ENCODE measurements at regions not wholly inside any gene's neighbourhood (a gene's known extent, or its start where the extent isn't known, plus 50 kb on each side); places are given as distances from the start of the nearest gene placed in this dataset.
A peak's percentile ranks its signal among the peaks of the same experiment; 100 is the strongest.

DNA sequence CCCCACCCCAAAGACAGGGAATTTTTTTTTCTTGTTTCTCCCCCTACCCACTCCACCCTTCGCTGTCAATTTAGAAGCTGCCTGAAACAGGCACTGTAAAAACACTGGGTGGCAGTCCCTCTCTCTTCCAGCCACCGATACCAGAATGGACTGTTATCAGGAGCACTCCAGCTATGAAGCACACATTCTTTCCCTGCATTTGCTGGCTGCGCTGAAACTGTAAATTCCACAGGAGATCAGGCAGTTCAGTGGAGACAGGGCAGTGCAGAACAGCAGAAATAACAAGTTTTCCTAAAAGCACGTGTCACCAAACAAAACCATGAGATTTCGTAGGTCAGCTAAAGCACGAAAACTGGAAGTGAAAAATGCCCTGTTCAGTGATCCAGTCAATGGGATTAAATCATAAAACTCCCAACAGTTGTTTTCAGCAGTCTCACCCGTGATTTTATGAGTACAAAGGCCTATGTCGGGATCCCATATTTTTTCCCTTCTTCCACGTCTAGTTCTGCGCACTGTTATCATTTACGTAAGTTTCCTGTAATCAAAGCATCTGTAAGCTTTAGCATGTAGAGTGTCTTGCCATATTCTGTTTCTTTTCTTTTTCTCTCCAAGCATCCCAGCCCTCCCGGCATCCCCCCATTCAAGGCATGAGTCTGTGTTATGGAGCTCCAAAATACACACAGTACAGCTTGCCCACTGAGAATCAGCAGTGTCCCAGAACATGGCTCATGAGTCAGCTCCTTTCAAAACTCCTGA is 359.9 kb upstream of the EPHA7 start:
- ChIA-PET POLR2A (no interaction called here), CTCF (ENCODE audit: low intra/inter-chr PET ratio, low total read pairs) (no interaction called here)
- Histone ChIP-seq H4K20me1 (ENCODE audit: insufficient read depth, low read length) (no peaks in the 10 kb centered on the region), H3K36me3 (replicated peaks in 1 of 2; ENCODE audit: control insufficient read depth in 1 of 2, insufficient read depth in 2 of 2, low read length in 2 of 2) (no peaks in the 10 kb centered on the region), H3K27ac (ENCODE audit: extremely low read length, insufficient read depth, low read length) (no peak overlapping the region), H3K79me2 (ENCODE audit: insufficient read depth, low read length) (no peaks in the 10 kb centered on the region), H2AFZ (ENCODE audit: low read length) (no peak overlapping the region), H3K4me2 (ENCODE audit: low read depth, low read length) (no peak overlapping the region), H3K27me3 (ENCODE audit: control insufficient read depth in 1 of 2, insufficient read depth in 2 of 2, low read length in 2 of 2) (no peaks in the 10 kb centered on the region), H3K9me3 (ENCODE audit: low read length) (no peaks in the 10 kb centered on the region), H3K9ac (ENCODE audit: insufficient read depth, low read depth, low read length) (no peak overlapping the region), H3K4me1 (ENCODE audit: insufficient read depth, low read length) (no peaks in the 10 kb centered on the region), H3K4me3 (replicated peaks in 1 of 3; ENCODE audit: insufficient read depth in 1 of 3, low read depth in 2 of 3, low read length in 3 of 3) (no peak overlapping the region)
- no TSS peak for BruUV-seq (replicated peaks)
- 22% methylated on average over 12 of the region's 12 CpGs for WGBS (ENCODE audit: low lambda C conversion rate)
- in situ Hi-C loops (cut with HindIII; ENCODE audit: extremely low pct_ligation_motif_present, low pct_unique_long_range_greater_than_20kb) = no loop called here
- FAIRE-seq (no peak), DNase-seq (ENCODE audit: low spot score) (no peak), ATAC-seq (peak; percentile 35; the same call in 1 of the 3 replicates)
- TF ChIP-seq, protein P1, sequence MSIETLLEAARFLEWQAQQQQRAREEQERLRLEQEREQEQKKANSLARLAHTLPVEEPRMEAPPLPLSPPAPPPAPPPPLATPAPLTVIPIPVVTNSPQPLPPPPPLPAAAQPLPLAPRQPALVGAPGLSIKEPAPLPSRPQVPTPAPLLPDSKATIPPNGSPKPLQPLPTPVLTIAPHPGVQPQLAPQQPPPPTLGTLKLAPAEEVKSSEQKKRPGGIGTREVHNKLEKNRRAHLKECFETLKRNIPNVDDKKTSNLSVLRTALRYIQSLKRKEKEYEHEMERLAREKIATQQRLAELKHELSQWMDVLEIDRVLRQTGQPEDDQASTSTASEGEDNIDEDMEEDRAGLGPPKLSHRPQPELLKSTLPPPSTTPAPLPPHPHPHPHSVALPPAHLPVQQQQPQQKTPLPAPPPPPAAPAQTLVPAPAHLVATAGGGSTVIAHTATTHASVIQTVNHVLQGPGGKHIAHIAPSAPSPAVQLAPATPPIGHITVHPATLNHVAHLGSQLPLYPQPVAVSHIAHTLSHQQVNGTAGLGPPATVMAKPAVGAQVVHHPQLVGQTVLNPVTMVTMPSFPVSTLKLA (IDR thresholded peaks at IDR 0.05) = peak; percentile 74
- no peak for TF ChIP-seq AHR (CRISPR knock-in tag; IDR thresholded peaks at IDR 0.05)
- intact Hi-C loops (cut with micrococcal nuclease; ENCODE audit: unreplicated experiment) = no loop called here

DNA sequence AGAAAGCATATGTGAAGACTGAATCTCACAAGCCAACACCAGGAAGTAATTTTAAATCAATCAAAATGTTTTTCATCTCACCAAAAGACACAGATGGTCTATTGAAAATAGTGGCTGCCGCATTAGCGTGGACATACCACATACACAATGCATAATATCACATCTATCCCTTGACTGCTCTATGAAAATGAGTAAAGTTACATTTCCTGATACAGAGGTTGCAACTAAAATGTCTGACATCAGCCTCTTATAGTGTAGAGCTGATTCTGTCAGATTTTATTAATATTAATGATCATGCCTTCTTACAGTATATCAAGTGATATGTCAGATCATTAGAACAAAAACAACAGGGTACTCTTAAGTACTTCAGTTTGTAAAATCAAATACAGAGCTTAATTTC is 339.8 kb upstream of the EPHA7 start:
- DNase-seq (ENCODE audit: low spot score) = no peak
- ChIA-PET POLR2A (no interaction called here), CTCF (ENCODE audit: low intra/inter-chr PET ratio, low total read pairs) (no interaction called here)
- no peak overlapping the region for H3K27ac ChIP-seq (ENCODE audit: extremely low read length, insufficient read depth, low read length)
- H4K20me1 ChIP-seq (ENCODE audit: insufficient read depth, low read length) = no peaks in the 10 kb centered on the region
- no peak overlapping the region for H3K4me3 ChIP-seq (replicated peaks in 1 of 3; ENCODE audit: insufficient read depth in 1 of 3, low read depth in 2 of 3, low read length in 3 of 3)
- no peaks in the 10 kb centered on the region for H3K36me3 ChIP-seq (replicated peaks in 1 of 2; ENCODE audit: control insufficient read depth in 1 of 2, insufficient read depth in 2 of 2, low read length in 2 of 2)
- intact Hi-C loops (cut with micrococcal nuclease; ENCODE audit: unreplicated experiment) = no loop called here
- H3K4me2 ChIP-seq (ENCODE audit: low read depth, low read length) = no peak overlapping the region
- BruUV-seq (replicated peaks) = no TSS peak
- H3K9me3 ChIP-seq (ENCODE audit: low read length) = no peaks in the 10 kb centered on the region
- H3K27me3 ChIP-seq (ENCODE audit: control insufficient read depth in 1 of 2, insufficient read depth in 2 of 2, low read length in 2 of 2) = no peaks in the 10 kb centered on the region
- H3K9ac ChIP-seq (ENCODE audit: insufficient read depth, low read depth, low read length) = no peak overlapping the region
- 2% methylated on average over 2 of the region's 2 CpGs for WGBS (ENCODE audit: low lambda C conversion rate)
- H3K4me1 ChIP-seq (ENCODE audit: insufficient read depth, low read length) = no peaks in the 10 kb centered on the region
- in situ Hi-C loops (cut with HindIII; ENCODE audit: extremely low pct_ligation_motif_present, low pct_unique_long_range_greater_than_20kb) = no loop called here
- H3K79me2 ChIP-seq (ENCODE audit: insufficient read depth, low read length) = no peaks in the 10 kb centered on the region
- no peak overlapping the region for H2AFZ ChIP-seq (ENCODE audit: low read length)
- FAIRE-seq = no peak
- ATAC-seq = no peak
- TF ChIP-seq ELF3 (CRISPR knock-in tag; IDR thresholded peaks at IDR 0.05) (no peak), ZFP36 (IDR thresholded peaks at IDR 0.05; ENCODE audit: borderline replicate concordance, low read depth, low read length, partially characterized antibody) (no peak), ELK4 (CRISPR knock-in tag; IDR thresholded peaks at IDR 0.05; ENCODE audit: borderline replicate concordance) (no peak), PHF5A (CRISPR knock-in tag; IDR thresholded peaks at IDR 0.05; ENCODE audit: low read depth, unreplicated experiment) (no peak), ZNF644 (CRISPR knock-in tag; IDR thresholded peaks at IDR 0.05; ENCODE audit: low read depth) (no peak), FOXP1 (IDR thresholded peaks at IDR 0.05) (no peak), FOXP1 (CRISPR knock-in tag; IDR thresholded peaks at IDR 0.05) (no peak), CAMTA2 (CRISPR knock-in tag; IDR thresholded peaks at IDR 0.05; ENCODE audit: borderline replicate concordance) (no peak), HINFP (CRISPR knock-in tag; IDR thresholded peaks at IDR 0.05; ENCODE audit: low read depth) (no peak), ZNF331 (CRISPR knock-in tag; IDR thresholded peaks at IDR 0.05) (no peak), MED8 (CRISPR knock-in tag; IDR thresholded peaks at IDR 0.05; ENCODE audit: insufficient replicate concordance) (no peak), ZNF260 (CRISPR knock-in tag; IDR thresholded peaks at IDR 0.05; ENCODE audit: borderline replicate concordance, low read depth) (no peak), MYNN (CRISPR knock-in tag; IDR thresholded peaks at IDR 0.05; ENCODE audit: low read depth) (no peak), IRF2 (CRISPR knock-in tag; IDR thresholded peaks at IDR 0.05) (no peak)

Measured in HepG2 (cell line).